T follicular helper cell (primary cell): ENCODE measurements at regions not wholly inside any gene's neighbourhood (a gene's known extent, or its start where the extent isn't known, plus 50 kb on each side); places are given as distances from the start of the nearest gene placed in this dataset.
"Not testable (repeated sequence)": the region's sequence is repeated elsewhere in the genome, so short reads cannot be mapped to it uniquely, and the experiment has no call there.

Source experiments
- DNase-seq: peaks from one replicate; pipeline ENCODE4 v3.0.0-alpha.2; 2020; ENCODE audit warnings: low read depth

DNA sequence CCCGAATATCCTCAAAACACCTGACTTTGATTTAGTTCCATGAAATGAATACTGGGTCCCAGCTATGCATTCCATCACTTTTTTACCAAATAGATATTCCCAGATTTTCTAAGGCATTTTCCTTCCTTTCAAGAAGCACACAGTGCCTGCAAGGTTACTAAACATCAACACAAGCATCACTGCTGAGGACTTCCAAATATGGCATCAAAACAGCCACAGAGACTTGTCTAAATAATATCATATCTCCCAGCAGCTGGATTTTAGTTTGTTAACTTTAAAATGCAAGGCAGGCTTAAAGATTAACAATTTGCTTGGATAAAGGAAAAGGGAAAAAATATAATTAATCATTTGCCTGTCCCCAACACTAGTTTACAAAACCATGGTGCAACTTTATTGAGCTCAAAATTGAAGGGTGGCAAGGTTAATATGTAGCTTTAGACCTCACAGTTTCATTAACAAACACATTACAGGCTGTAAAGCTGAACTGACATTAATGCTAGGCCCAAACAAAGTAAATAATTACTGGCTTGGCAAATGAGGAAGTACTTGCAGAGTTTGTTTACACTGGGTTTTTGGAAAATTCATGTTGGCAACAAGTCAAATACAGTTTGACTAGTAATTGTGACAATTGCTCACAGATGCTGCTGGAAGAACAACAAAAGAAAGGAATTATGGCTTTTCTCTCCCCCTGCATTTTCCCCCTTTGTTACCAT lies 401.7 kb upstream of the CDIN1 start:
- no peak for DNase-seq

DNA sequence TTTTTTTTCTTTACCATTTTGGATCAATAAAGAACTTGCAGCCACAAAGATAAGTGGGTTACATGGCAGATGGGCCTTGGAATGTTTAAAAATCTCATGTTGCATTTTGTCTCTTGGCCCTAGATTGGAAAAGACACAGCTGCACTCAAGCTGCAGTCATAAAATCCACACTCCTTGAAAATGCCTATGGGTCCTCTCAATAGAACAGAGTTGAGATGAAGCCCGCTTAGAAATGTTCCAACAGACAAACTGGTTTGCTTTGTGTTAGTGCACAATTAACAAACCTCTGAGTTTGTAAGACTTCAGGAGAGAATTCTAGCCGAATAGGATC lies 401.2 kb upstream of the CDIN1 start:
- no peak for DNase-seq

DNA sequence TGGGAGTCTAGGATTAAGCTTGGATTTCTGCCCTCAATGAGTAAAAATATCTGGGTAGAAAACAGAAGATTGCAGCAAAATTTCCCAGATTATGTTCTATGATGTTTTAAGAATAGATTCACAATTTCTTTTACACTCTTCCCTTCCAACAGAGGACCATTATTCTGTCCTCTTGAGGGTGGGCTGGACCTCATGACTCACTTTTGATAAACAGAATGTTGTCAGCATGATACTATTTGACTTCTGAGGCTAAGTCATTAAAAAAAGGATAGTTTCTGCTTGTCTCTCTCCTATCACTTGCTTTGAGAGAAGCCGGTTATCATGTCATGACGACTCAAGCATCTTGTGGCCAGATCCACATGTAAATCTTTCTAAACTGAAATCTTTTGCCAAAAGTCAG lies 396.2 kb upstream of the CDIN1 start:
- no peak for DNase-seq

DNA sequence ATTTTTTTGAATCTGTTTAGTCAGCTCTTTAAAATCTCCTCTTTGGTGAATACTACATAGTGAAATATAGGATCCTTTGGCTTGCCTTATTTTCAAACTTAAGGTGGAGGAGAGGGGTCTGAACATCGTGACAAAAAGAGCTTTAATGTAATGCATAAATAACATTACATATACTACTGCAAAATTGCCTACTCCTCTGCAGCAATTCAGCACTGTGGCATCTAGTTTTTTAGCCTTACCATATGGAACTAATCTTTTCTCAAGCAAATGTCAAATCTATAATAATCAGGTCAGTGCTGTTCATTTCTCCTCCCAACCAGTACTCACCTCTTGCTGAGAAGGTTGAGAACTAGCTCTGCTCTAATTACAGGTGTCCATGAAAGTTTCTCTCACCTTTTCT lies 394.0 kb upstream of the CDIN1 start:
- no peak for DNase-seq

DNA sequence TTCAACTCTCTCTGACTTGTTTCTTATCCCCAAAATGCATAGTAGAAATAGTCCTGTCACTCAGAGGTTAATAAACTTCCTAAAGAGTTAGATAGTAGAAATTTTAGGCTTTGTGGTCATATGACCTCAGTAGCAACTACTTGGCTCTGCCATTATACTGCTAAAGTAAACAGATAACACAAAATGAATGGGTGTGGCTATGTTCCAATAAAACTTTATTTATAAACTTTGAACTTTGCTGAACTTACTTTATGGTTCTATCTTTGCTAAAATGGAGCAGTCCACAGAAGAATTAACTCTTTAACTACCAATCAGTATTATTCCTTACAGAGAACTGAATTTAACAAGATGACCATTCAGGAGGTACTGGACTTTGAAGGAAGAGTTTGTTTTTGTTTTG lies 393.6 kb upstream of the CDIN1 start:
- DNase-seq: no peak

DNA sequence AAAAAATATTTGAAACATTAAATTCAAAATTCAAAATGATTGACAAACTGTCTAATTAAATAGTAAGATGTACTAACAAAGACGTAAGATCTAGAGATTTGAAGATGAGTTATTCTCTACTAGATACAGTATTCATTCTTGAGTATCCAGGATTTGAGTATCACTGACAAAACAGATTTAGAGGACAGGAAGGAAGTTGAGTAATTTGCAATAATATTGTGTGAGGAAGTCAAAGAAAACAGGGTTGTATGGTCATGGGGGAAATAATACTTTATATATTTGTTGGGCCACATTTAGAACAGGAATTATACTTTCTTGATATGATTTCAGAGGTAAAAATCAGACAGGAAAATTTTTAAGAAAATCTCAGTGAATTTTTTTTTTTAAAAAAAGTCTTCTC lies 393.1 kb upstream of the CDIN1 start:
- no peak for DNase-seq

DNA sequence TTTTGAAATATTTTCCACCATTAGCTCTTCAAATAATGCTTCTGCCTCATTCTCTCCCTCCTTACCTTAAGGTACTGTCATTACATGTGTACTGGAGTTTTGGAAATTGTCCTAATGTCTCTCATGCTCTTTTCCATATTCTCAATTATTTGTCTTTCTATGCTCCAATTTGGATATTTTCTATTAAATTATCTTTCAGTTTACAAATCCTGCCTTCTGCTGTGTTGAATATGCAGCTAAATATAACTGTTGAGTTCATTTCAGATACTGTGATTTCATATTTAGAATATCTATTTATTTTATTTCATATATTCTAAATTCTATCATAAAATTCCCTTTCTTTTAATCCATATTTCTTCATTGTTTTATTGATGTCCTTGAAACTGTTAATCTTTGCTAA lies 388.0 kb upstream of the CDIN1 start:
- DNase-seq: no peak

DNA sequence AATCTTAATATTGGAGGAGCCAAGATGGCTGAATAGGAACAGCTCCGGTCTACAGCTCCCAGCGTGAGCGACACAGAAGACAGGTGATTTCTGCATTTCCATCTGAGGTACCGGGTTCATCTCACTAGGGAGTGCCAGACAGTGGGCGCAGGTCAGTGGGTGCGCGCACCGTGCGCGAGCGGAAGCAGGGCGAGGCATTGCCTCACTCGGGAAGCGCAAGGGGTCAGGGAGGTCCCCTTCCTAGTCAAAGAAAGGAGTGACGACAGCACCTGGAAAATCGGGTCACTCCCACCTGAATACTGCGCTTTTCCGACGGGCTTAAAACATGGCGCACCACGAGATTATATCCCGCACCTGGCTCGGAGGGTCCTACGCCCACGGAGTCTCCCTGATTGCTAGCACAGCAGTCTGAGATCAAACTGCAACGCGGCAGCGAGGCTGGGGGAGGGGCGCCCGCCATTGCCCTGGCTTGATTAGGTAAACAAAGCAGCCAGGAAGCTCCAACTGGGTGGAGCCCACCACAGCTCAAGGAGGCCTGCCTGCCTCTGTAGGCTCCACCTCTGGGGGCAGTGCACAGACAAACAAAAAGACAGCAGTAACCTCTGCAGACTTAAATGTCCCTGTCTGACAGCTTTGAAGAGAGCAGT lies 383.9 kb upstream of the CDIN1 start:
- not testable (repeated sequence) for DNase-seq

DNA sequence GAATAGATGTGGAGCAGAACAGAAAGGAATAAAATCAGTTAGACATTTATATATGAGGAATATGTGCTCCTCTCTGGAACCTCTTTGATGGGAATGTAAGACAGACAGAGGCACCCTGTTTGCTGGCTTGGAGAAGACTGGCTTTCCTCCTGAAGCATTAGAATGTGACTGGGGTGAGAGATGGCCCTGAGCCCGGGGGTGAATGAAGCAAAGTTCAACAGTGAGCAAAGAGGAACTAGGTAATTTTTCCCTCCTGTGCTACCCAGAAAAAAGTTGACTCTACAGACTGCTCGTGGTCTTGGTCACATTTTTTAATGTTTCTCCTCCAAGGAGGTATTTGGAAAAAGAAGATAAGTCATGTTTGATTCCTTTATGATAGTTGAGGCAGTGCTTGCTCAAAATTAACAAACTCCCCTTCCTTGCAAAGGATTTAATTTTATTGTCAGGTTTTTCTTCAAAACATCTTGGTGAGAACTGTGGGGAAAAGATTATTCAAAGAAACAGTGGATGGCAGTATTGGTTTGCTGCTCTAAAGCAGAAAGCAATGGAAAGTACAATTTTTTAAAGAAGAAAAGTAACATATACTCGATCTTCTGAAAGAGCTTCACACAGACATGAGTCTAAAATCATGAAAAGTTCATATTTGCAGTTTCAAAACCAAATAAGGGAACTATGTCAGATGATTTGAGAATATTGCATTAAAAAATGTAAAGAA lies 370.4 kb upstream of the CDIN1 start:
- no peak for DNase-seq

DNA sequence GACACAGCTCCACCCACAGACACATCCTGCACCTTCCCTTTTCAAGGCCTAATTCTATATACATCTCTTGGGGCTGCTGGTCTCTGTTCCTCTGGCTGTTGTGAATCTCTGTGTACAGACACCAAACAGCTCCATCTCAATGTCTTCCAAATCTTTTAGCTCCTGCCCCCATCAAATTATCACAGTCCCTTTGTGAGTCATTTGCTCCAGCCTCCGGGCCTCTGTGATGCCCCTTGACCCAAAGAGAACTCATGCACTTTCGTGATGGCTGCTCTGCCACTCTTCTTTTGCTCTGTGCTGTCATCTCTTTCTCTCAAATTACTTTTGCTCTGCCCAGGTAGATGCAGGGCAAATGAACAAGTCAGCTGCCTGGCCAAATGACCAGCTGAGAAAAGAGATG lies 369.0 kb upstream of the CDIN1 start:
- DNase-seq: no peak

DNA sequence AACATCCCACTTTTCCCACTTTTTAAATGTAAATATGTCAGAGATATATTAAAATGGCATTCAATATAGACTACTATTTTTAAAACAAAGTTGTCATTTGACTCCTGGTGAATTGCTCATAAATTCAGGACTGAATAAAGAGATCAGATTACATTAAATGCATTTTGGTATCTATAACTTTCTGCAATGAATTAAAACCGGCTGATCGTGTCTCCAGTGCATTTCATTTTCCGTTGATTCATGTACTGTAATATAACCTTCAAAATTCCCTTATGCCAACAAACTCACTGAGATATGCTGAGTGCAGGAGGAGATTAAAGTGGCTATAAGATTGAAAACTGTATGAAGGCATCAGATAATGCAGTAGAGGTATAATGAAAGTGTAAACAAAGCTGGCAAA lies 361.1 kb upstream of the CDIN1 start:
- no peak for DNase-seq

DNA sequence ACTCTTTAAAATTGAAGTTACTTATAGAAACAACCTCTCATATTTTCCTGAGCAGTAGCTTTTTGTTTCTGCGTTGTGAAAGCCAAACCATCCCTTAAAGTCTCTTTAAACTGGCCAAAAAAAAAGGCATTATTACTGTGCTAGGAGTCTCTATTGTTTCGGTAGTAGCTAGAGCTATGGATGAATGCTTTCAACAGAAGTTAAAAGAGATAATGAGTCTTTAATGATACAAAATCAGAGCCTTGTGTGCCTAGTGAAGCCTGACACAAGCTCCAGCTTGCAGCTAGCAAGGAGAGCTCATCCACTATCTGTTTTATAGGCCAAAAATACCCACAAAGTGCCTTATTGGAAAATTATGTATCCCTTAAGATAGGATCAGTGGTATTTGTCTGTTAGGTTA lies 360.4 kb upstream of the CDIN1 start:
- DNase-seq: no peak

DNA sequence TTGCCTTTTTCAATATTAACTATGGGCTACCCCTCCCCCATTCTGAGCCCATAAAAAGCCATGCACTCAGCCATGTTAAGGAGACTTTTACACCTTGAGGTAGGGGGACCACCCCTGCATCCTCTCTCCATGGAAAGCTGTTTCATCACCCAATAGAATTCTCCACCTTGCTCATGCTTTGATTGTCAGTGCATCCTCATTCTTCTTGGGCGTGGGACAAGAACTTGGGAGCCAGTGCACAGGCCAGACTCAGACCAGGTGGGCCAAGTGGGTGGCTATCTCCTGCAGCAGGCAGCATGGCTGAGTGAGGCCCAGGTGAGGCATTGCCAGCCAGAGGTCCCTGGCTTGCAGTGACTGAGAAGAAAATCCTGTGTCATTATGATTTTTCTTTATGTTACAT lies 357.4 kb upstream of the CDIN1 start:
- DNase-seq: no peak

DNA sequence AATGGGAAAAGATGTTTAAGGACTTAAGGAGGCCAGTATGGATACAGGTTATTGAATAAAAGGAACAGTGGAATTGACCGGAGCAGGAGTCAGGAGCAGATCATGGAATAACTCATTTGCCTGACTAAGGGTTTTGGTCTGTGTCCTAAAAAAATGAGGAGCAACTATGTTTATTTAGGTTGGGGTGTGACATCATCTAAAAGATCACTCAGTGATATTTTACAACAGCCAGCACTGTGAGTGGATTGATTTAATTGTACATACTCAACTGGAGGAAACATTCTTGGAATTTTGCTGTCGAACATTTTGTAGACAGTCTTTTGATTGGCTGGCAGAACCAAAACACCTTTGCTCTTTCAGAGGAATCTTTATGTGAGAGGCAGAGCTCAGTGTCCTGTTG lies 348.6 kb upstream of the CDIN1 start:
- DNase-seq: no peak

DNA sequence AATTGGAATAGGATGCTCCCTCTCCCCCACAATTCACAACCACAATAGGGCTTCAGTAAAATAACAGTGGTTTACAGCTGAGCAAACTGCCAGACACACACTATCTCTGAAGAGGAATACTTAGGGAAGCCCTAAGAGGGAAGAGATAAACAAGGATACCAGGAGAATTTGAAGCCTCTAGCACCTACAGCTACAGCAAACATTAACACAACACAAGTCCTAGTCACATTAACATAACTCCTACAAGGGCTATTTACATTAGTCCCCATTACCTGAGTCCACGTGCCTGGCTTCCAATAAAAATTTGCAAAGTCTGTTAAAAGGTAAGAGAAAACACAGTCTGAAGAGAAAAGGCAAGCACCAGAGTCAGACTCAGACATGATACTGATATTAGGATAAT lies 346.9 kb upstream of the CDIN1 start:
- DNase-seq: no peak

DNA sequence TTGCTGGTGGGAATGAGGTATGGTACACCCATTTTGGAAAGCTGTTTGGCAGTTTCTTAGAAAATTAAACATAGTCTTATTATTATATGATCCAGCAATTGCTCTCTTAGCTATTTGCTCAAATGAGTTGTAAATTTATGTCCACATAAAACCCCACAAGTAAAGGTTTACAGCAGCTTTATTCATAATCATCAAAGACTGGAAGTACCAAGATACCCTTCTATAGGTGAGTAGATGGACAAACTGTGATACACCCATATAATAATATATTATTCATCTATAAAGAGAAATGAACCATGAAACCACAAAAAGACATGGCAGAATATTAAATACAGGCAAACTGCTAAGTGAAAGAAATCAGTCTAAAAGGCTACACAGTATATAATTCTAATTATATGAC lies 344.7 kb upstream of the CDIN1 start:
- no peak for DNase-seq

DNA sequence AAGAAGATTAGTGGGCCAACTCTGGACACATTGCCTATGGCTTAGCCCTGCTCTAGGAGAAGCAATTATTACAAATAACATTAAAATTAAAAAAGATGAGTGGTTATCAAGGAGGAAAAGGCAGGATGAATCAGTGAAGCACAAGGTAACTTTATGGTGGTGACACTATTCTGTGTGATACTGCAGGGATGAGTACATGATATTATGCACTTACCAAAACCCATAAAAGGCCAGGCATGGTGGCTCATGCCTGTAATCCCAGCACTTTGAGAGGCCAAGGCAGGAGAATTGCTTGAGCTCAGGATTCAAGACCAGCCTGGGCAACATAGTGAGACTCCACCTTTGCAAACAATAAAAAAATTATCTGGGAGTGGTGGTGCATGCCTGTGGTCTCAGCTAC lies 344.3 kb upstream of the CDIN1 start:
- no peak for DNase-seq

DNA sequence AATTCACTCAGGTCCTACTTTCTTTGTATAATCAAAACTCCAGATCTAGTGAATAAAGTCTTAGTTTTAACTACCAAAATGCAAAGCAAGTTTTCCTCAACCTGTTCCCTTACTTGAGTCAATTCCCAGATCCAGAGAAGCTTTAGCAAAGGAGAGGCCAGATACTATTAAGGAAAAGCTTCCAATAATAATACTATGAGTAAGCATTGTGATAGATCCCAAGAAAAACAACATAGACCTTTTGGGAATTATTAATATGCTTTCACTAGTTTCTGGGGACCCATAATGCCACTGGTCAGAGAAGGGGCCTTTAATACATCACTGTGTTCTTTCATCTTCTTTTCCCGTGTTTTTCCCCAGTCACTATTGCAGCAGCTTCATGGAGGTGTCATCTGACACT lies 339.9 kb upstream of the CDIN1 start:
- DNase-seq: no peak

DNA sequence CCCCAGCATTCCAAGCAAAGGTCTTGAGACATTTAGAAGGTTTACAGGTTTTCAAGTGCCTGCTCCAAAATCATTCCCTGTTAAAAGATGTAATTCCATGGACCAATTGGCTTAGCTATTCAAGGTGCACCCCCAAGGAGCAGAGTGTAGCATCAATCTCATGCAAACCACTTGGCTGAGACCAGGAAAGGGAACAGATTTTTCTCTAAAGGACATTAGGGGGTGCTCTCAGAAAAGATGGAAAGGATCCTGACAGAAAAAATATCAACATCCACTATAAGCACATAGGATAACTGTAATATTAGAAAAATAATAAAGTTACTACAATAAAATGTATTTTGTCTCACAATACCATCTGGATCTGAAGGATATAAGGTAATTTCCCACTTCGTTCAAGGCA lies 328.0 kb upstream of the CDIN1 start:
- DNase-seq: no peak

DNA sequence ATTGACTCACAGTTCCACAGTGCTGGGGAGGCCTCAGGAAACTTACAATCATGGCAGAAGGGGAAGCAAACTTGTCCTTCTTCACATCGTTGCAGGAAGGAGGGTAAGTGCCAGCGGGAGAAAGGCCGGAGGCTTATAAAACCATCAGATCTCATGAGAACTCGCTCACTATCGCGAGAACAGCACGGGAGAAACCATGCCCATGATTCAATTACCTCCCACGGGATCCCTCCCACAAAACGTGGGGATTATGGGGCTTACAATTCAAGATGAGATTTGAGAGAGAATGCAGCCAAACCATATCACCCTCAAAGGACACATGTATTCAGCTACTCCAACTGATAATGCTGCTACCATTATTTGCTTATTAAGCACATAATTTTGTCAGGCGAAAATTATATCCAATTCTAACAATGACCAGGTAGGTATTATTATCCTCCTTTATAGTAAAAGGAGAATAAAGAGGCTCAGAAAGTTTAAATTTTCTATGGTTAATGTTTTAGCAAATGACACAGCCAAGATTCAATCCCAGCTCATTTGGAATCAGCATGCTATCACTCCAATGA lies 327.2 kb upstream of the CDIN1 start:
- DNase-seq: no peak

DNA sequence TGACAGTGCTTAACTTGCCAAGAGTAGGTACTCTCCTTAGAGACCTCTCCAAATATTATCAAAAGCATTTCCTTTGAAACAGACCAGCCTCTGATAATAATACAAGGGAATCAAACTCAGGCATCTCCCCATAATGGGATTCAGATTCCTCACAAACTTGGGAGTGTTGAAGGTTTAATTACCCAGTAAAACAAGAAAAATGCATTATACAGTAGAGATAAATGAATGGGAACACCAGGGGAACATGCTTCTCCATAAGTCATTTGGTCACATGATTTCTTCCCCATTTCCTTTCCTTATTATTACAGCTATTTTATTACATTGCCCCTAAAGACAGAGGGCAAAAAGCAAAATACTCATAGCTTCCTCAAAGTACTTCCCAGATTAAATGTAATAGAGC lies 325.0 kb upstream of the CDIN1 start:
- DNase-seq: no peak

DNA sequence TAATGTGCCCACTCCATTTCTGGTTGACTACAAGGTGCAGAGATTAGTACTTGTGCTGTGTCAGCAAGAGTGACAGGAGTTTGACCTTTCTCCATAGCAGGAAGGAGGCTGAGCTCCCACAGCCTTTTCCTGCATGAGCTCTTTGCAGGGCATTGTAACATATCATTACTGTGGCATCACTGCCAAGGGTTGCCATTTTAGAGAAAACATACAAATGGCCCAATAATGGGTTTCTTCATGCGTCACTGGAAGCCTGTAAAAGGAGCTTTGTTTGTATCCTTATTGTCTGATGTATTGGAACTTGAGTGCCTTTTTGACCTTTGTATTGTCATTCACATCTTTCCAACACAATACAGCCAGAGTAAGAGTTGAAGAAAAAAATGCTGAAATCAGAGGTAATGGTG lies 323.0 kb upstream of the CDIN1 start:
- no peak for DNase-seq

DNA sequence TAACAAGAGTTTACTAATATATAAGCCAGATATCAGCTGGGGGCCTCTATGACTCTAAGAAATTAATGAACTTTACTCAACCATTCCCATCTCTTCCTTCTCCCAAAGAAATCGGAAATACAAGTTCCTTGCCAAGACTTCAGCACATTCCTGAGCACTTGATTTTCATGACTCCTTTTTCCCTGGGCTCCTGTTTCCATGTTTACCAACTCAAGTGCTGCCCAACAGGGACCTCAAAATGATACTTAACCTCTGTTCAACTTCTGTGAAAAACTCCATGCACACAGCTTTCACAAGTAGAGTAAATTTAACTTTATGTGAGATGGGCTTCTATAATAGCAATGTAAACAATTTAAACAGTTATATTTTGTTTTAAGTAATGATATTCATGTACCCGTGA lies 315.8 kb upstream of the CDIN1 start:
- DNase-seq: no peak
